H9 (cell line): ENCODE measurements at regions not wholly inside any gene's neighbourhood (a gene's known extent, or its start where the extent isn't known, plus 50 kb on each side); places are given as distances from the start of the nearest gene placed in this dataset.

Experiments used
- DNase-seq: peaks from one replicate; pipeline ENCODE4 v3.0.0-alpha.2; 2017
- H2AFZ ChIP-seq: one replicate; pipeline ENCODE4 v1.6.1; 2013; ENCODE audit warnings: mild to moderate bottlenecking, low read length, control low read depth, moderate library complexity
- H2AK5ac ChIP-seq: 2 replicates; pipeline ENCODE4 v1.6.1; 2013; ENCODE audit warnings: low read length, control low read depth, mixed read lengths; ENCODE audit not compliant: insufficient read length
- H2BK120ac ChIP-seq: one replicate; pipeline ENCODE4 v1.6.1; 2013; ENCODE audit warnings: low read depth, mild to moderate bottlenecking, low read length, control low read depth, inconsistent platforms; ENCODE audit not compliant: poor library complexity, severe bottlenecking
- H2BK12ac ChIP-seq: 2 replicates; pipeline ENCODE4 v1.6.1; 2013; ENCODE audit warnings: low read length, control low read depth, mixed read lengths, low read depth; ENCODE audit not compliant: insufficient read length
- H2BK15ac ChIP-seq: 2 replicates; pipeline ENCODE4 v1.6.1; 2013; ENCODE audit warnings: low read depth, low read length, control low read depth
- H2BK20ac ChIP-seq: one replicate; pipeline ENCODE4 v1.6.1; 2013; ENCODE audit warnings: low read depth, mild to moderate bottlenecking, low read length, control low read depth, inconsistent platforms; ENCODE audit not compliant: poor library complexity, severe bottlenecking
- H2BK5ac ChIP-seq: 2 replicates; pipeline ENCODE4 v1.6.1; 2013; ENCODE audit warnings: low read length, control low read depth, mixed read lengths; ENCODE audit not compliant: insufficient read length
- H3K14ac ChIP-seq: 2 replicates; pipeline ENCODE4 v1.6.1; 2013; ENCODE audit warnings: low read length, control low read depth; ENCODE audit not compliant: insufficient read depth
- H3K18ac ChIP-seq: 2 replicates; pipeline ENCODE4 v1.6.1; 2013; ENCODE audit warnings: low read depth, mild to moderate bottlenecking, mixed read lengths, low read length, control low read depth; ENCODE audit not compliant: insufficient read length
- H3K23ac ChIP-seq: 2 replicates; pipeline ENCODE4 v1.6.1; 2013; ENCODE audit warnings: low read length, control low read depth, mixed read lengths, low read depth; ENCODE audit not compliant: insufficient read length
- H3K23me2 ChIP-seq: 2 replicates; pipeline ENCODE4 v1.6.1; 2013; ENCODE audit warnings: low read depth, mild to moderate bottlenecking, mixed read lengths, low read length, control low read depth; ENCODE audit not compliant: insufficient read length, poor library complexity, severe bottlenecking
- H3K27ac ChIP-seq: 2 replicates; pipeline ENCODE4 v1.5.1; 2013; ENCODE audit warnings: low read length, control low read depth, mixed read lengths, low read depth; ENCODE audit not compliant: insufficient read length
- H3K27me3 ChIP-seq: 2 replicates; pipeline ENCODE4 v1.6.1; 2013; ENCODE audit warnings: low read length, control low read depth, inconsistent platforms; ENCODE audit not compliant: insufficient read depth
- H3K4ac ChIP-seq: 2 replicates; pipeline ENCODE4 v1.6.1; 2013; ENCODE audit warnings: low read depth, mild to moderate bottlenecking, control low read depth, inconsistent platforms, low read length, moderate library complexity
- H3K4me1 ChIP-seq: 2 replicates; pipeline ENCODE4 v1.6.1; 2013; ENCODE audit warnings: low read length, control low read depth, inconsistent platforms; ENCODE audit not compliant: insufficient read depth
- H3K4me2 ChIP-seq: 2 replicates; pipeline ENCODE4 v1.6.1; 2013; ENCODE audit warnings: low read length, control low read depth, mixed read lengths; ENCODE audit not compliant: insufficient read length, insufficient read depth
- H3K56ac ChIP-seq: 2 replicates; pipeline ENCODE4 v1.6.1; 2013; ENCODE audit warnings: low read depth, mild to moderate bottlenecking, mixed read lengths, low read length, control low read depth; ENCODE audit not compliant: insufficient read length
- H3K79me1 ChIP-seq: 2 replicates; pipeline ENCODE4 v1.6.1; 2013; ENCODE audit warnings: low read depth, mild to moderate bottlenecking, moderate library complexity, low read length, control low read depth, inconsistent platforms; ENCODE audit not compliant: insufficient read depth, poor library complexity, severe bottlenecking
- H3K79me2 ChIP-seq: 2 replicates; pipeline ENCODE4 v1.6.1; 2013; ENCODE audit warnings: low read length, control low read depth, inconsistent platforms; ENCODE audit not compliant: insufficient read depth
- H3K9ac ChIP-seq: 2 replicates; pipeline ENCODE4 v1.6.1; 2013; ENCODE audit warnings: low read length, control low read depth, mixed read lengths; ENCODE audit not compliant: insufficient read length; ENCODE audit errors: extremely low read depth
- H3K9me3 ChIP-seq: one replicate; pipeline ENCODE4 v1.6.1; 2013; ENCODE audit warnings: low read depth, low read length, inconsistent platforms; ENCODE audit not compliant: control insufficient read depth
- H3T11ph ChIP-seq: one replicate; pipeline ENCODE4 v1.6.1; 2013; ENCODE audit warnings: mild to moderate bottlenecking, low read length, control low read depth, inconsistent platforms
- H4K20me1 ChIP-seq: one replicate; pipeline ENCODE4 v1.6.1; 2013; ENCODE audit not compliant: control insufficient read depth, insufficient read length, insufficient read depth
- H4K5ac ChIP-seq: 2 replicates; pipeline ENCODE4 v1.6.1; 2013; ENCODE audit warnings: low read depth, mild to moderate bottlenecking, mixed read lengths, low read length, control low read depth; ENCODE audit not compliant: insufficient read length
- H4K8ac ChIP-seq: replicated peaks from 2 replicates; pipeline ENCODE4 v1.6.1; 2013; ENCODE audit warnings: low read length, control low read depth, mixed read lengths, low read depth; ENCODE audit not compliant: insufficient read length
- H4K91ac ChIP-seq: 2 replicates; pipeline ENCODE4 v1.6.1; 2013; ENCODE audit warnings: low read depth, mild to moderate bottlenecking, moderate library complexity, mixed read lengths, low read length, control low read depth; ENCODE audit not compliant: insufficient read length
- H3K27ac Mint-ChIP-seq, 3 experiments: 2 replicates in 2 of 3; 3 replicates in 1 of 3; pipeline ENCODE4 v1.8.0; 2020 to 2021; ENCODE audit warnings: mixed read lengths in 3 of 3, mild to moderate bottlenecking in 1 of 3, moderate library complexity in 1 of 3
- H3K27me3 Mint-ChIP-seq: 2 replicates; pipeline ENCODE4 v1.8.0; 2021; ENCODE audit warnings: low read depth, mild to moderate bottlenecking, moderate library complexity, mixed read lengths
- H3K36me3 Mint-ChIP-seq, 3 experiments: 2 replicates in 2 of 3; 3 replicates in 1 of 3; pipeline ENCODE4 v1.8.0; 2020 to 2021; ENCODE audit warnings: low read depth in 3 of 3, mixed read lengths in 3 of 3; ENCODE audit not compliant: insufficient read depth in 1 of 3
- H3K4me1 Mint-ChIP-seq, 2 experiments: 2 replicates each; pipeline ENCODE4 v1.8.0; 2020; ENCODE audit warnings: mixed read lengths in 2 of 2
- H3K4me3 Mint-ChIP-seq, 2 experiments: 2 replicates in 1 of 2; 3 replicates in 1 of 2; pipeline ENCODE4 v1.8.0; 2020 to 2021; ENCODE audit warnings: mild to moderate bottlenecking in 2 of 2, mixed read lengths in 2 of 2, moderate library complexity in 1 of 2
- H3K9me3 Mint-ChIP-seq, 2 experiments: 2 replicates in 1 of 2; 3 replicates in 1 of 2; pipeline ENCODE4 v1.8.0; 2020; ENCODE audit warnings: mild to moderate bottlenecking in 2 of 2, mixed read lengths in 2 of 2, moderate library complexity in 1 of 2
- WGBS: extraction: QIAGEN DNeasy Blood & Tissue Kit; methylation state at CpG from one replicate; pipeline ENCODE4 v1.1.7; 2013; ENCODE audit warnings: missing lambda C conversion rate, low lambda C conversion rate, mixed read lengths; ENCODE audit not compliant: insufficient read length; ENCODE audit errors: extremely low coverage; 5-methylcytosine and 5-hydroxymethylcytosine counted together
- TF ChIP-seq, protein P1 (sequence below): fragments of 200-600 bp; sonication (generic); conservative IDR thresholded peaks from 3 replicates; pipeline ENCODE4 v1.8.0; 2021; ENCODE audit warnings: antibody characterized with exemption, mild to moderate bottlenecking

- H3K4ac ChIP-seq = no peak overlapping the region
- no peak for DNase-seq
- H4K8ac ChIP-seq = no peak overlapping the region
- no peak overlapping the region for H3K4me2 ChIP-seq
- H2BK5ac ChIP-seq = no peak overlapping the region
- TF ChIP-seq, protein P1, sequence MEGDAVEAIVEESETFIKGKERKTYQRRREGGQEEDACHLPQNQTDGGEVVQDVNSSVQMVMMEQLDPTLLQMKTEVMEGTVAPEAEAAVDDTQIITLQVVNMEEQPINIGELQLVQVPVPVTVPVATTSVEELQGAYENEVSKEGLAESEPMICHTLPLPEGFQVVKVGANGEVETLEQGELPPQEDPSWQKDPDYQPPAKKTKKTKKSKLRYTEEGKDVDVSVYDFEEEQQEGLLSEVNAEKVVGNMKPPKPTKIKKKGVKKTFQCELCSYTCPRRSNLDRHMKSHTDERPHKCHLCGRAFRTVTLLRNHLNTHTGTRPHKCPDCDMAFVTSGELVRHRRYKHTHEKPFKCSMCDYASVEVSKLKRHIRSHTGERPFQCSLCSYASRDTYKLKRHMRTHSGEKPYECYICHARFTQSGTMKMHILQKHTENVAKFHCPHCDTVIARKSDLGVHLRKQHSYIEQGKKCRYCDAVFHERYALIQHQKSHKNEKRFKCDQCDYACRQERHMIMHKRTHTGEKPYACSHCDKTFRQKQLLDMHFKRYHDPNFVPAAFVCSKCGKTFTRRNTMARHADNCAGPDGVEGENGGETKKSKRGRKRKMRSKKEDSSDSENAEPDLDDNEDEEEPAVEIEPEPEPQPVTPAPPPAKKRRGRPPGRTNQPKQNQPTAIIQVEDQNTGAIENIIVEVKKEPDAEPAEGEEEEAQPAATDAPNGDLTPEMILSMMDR = no peak
- H2AK5ac ChIP-seq = no peak overlapping the region
- no peak overlapping the region for H2BK15ac ChIP-seq
- Mint-ChIP-seq H3K9me3 (no peaks in the 10 kb centered on the region), H3K4me1 (peaks cover 3% of the 10 kb centered on the region in 2 experiments; a peak in 3 of 4 replicates), H3K4me3 (no peak overlapping the region), H3K36me3 (no peaks in the 10 kb centered on the region), H3K27ac (no peak overlapping the region), H3K27me3 (no peaks in the 10 kb centered on the region)
- H4K5ac ChIP-seq = no peak overlapping the region
- no peaks in the 10 kb centered on the region for H3K27me3 ChIP-seq
- H3T11ph ChIP-seq = no peak overlapping the region
- no peak overlapping the region for H4K91ac ChIP-seq
- H3K79me1 ChIP-seq = no peaks in the 10 kb centered on the region
- no peaks in the 10 kb centered on the region for H3K79me2 ChIP-seq
- H3K23me2 ChIP-seq = no peaks in the 10 kb centered on the region
- no peak overlapping the region for H2AFZ ChIP-seq
- no peak overlapping the region for H2BK20ac ChIP-seq
- H2BK12ac ChIP-seq = no peak overlapping the region
- no peak overlapping the region for H3K23ac ChIP-seq
- H3K9me3 ChIP-seq = no peaks in the 10 kb centered on the region
- no peaks in the 10 kb centered on the region; the same call in 1 of the 2 replicates for H3K4me1 ChIP-seq
- H3K56ac ChIP-seq = no peak overlapping the region
- H3K27ac ChIP-seq = no peak overlapping the region
- H4K20me1 ChIP-seq = no peaks in the 10 kb centered on the region
- H3K14ac ChIP-seq = no peak overlapping the region; the same call in 1 of the 2 replicates
- H3K9ac ChIP-seq = no peak overlapping the region
- no peak overlapping the region for H3K18ac ChIP-seq
- no CpG with 5 or more reads among the region's 4 CpGs for WGBS
- H2BK120ac ChIP-seq = no peak overlapping the region
These were observed 623.8 kb downstream of the EPHA5 start for GRCh38 chr4:65046192-65047133.
